Keratinocyte (primary cell): ENCODE measurements at regions not wholly inside any gene's neighbourhood (a gene's known extent, or its start where the extent isn't known, plus 50 kb on each side); places are given as distances from the start of the nearest gene placed in this dataset.

Source experiments
- DNase-seq: peaks from one replicate; pipeline ENCODE4 v3.0.0-alpha.2; 2011; ENCODE audit warnings: low read depth, missing footprints, low spot score
- FAIRE-seq: peaks from 2 replicates; lab custom pipeline; 2011; peaks lifted over from hg19 to GRCh38; lab: Jason Lieb, UNC
- H2AFZ ChIP-seq: 2 replicates; pipeline ENCODE4 v1.6.0; 2012; ENCODE audit warnings: low read length, control low read depth, inconsistent platforms; ENCODE audit not compliant: control insufficient read depth
- H3K27ac ChIP-seq: 2 replicates; pipeline ENCODE4 v1.5.1; 2011; ENCODE audit warnings: low read length; ENCODE audit not compliant: control insufficient read depth, insufficient read depth
- H3K27me3 ChIP-seq: 3 replicates; pipeline ENCODE4 v1.6.0; 2011; ENCODE audit warnings: low read length; ENCODE audit not compliant: control insufficient read depth, insufficient read depth; ENCODE audit errors: extremely low read depth
- H3K36me3 ChIP-seq, 2 experiments: 2 replicates in 1 of 2; 3 replicates in 1 of 2; pipeline ENCODE4 v1.5.1; 2011; ENCODE audit warnings: low read length in 2 of 2, mild to moderate bottlenecking in 1 of 2; ENCODE audit not compliant: control insufficient read depth in 2 of 2, insufficient read depth in 2 of 2; ENCODE audit errors: extremely low read depth in 1 of 2
- H3K4me1 ChIP-seq: 3 replicates; pipeline ENCODE4 v1.5.1; 2011; ENCODE audit warnings: low read length; ENCODE audit not compliant: control insufficient read depth, insufficient read depth; ENCODE audit errors: extremely low read depth
- H3K4me2 ChIP-seq: 3 replicates; pipeline ENCODE4 v1.6.0; 2011; ENCODE audit warnings: low read depth, low read length; ENCODE audit not compliant: control insufficient read depth, insufficient read depth; ENCODE audit errors: extremely low read depth
- H3K4me3 ChIP-seq, 3 experiments: fragments of 200-600 bp in 1 of 3; sonication (generic) in 1 of 3; 2 replicates in 2 of 3; 3 replicates in 1 of 3; pipeline ENCODE4 v1.5.1; 2011 to 2016; ENCODE audit warnings: low read length in 3 of 3, mild to moderate bottlenecking in 3 of 3, control low read depth in 2 of 3, inconsistent platforms in 1 of 3, low read depth in 1 of 3, mixed read lengths in 1 of 3, mixed run types in 1 of 3, moderate library complexity in 1 of 3; ENCODE audit not compliant: control insufficient read depth in 2 of 3, insufficient read depth in 2 of 3; ENCODE audit errors: extremely low read depth in 1 of 3
- H3K79me2 ChIP-seq: 2 replicates; pipeline ENCODE4 v1.6.0; 2012; ENCODE audit warnings: low read length; ENCODE audit not compliant: control insufficient read depth, insufficient read depth
- H3K9ac ChIP-seq: 3 replicates; pipeline ENCODE4 v1.6.0; 2011; ENCODE audit warnings: low read length; ENCODE audit not compliant: control insufficient read depth, insufficient read depth; ENCODE audit errors: extremely low read depth
- H3K9me1 ChIP-seq: 3 replicates; pipeline ENCODE4 v1.6.0; 2011; ENCODE audit warnings: low read length; ENCODE audit not compliant: control insufficient read depth, insufficient read depth; ENCODE audit errors: extremely low read depth
- H3K9me3 ChIP-seq: 2 replicates; pipeline ENCODE4 v1.5.1; 2012; ENCODE audit warnings: low read depth, low read length; ENCODE audit not compliant: control insufficient read depth
- H4K20me1 ChIP-seq: 3 replicates; pipeline ENCODE4 v1.6.0; 2011; ENCODE audit warnings: low read length; ENCODE audit not compliant: control insufficient read depth, insufficient read depth; ENCODE audit errors: extremely low read depth
- CTCF ChIP-seq, 3 experiments: IDR thresholded peaks in 1 of 3; conservative IDR thresholded peaks in 1 of 3; optimal IDR thresholded peaks in 1 of 3; 2 replicates in 2 of 3; 3 replicates in 1 of 3; pipeline versions ENCODE3 to v1.5.1; 2011; ENCODE audit warnings: low read length in 3 of 3, mild to moderate bottlenecking in 3 of 3, moderate library complexity in 2 of 3, control low read depth in 1 of 3, inconsistent platforms in 1 of 3; ENCODE audit not compliant: insufficient read depth in 2 of 3; ENCODE audit errors: extremely low read depth in 1 of 3
- EZH2 ChIP-seq: IDR thresholded peaks from one replicate; pipeline ENCODE4 v1.6.1; 2012; ENCODE audit warnings: inconsistent platforms, mild to moderate bottlenecking, low read length, moderate library complexity
- dilution Hi-C: fragments of 300-500 bp; cut with MboI; formaldehyde crosslinking; loops from one replicate; pipeline ENCODE4 v1.7.0; 2020; ENCODE audit warnings: low sequenced_read_pairs; ENCODE audit not compliant: extremely low pct_ligation_motif_present

DNA sequence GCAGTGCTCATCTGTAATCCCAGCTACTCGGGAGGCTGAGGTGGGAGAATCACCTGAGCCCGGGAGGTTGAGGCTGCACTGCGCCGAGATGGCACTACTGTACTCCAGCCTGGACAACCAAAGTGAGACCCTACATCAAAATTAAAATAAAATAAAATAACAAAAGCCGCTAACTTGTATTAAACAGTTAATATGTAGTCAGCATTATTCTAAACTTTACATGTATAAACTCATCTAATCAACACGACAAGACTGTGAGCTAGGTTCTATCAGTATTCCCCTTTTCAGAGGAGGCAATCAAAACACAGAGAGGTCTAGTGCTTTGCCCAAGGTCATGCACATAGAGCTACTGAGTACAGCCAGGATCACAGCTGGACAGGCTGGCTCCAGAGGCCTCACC is 111.7 kb upstream of the LINGO1 start:
- TF ChIP-seq EZH2 (no peak), CTCF (optimal IDR thresholded peaks at IDR 0.05 in 1 of 3, IDR thresholded peaks at IDR 0.05 in 1 of 3, conservative IDR thresholded peaks at IDR 0.05 in 1 of 3; ENCODE audit: extremely low read depth in 1 of 3, insufficient read depth in 2 of 3, low read length in 3 of 3) (no peak)
- no peak for FAIRE-seq
- dilution Hi-C loops = no loop called here

DNA sequence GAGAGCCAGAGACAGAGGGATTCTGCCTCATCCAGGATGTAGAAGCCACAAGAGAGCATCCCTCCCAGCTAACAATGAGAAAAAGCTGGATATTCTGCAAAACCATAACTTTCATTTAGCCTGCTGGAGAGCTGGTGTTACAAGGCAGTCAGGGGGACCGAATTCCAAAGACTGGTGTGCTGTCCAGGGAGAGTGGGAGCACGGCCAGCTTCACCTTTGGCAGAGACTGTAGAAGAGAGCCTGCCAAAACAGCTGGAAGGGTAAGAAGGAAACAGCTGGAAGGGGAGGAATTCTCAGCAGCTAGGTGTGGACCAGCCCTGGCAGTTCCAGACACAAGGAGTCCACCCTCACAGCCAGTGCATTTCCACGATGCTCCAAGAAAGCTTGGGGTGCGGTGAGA is 109.9 kb upstream of the LINGO1 start:
- Histone ChIP-seq H3K4me1 (no peaks in the 10 kb centered on the region), H3K9me3 (no peaks in the 10 kb centered on the region), H4K20me1 (peaks cover 6% of the 10 kb centered on the region), H3K9ac (no peak overlapping the region), H3K9me1 (no peaks in the 10 kb centered on the region), H3K79me2 (no peaks in the 10 kb centered on the region), H3K27me3 (peaks cover 33% of the 10 kb centered on the region), H3K36me3 (no peaks in the 10 kb centered on the region), H2AFZ (no peak overlapping the region), H3K27ac (no peak overlapping the region), H3K4me2 (no peak overlapping the region), H3K4me3 (no peak overlapping the region)
- no peak for TF ChIP-seq CTCF (optimal IDR thresholded peaks at IDR 0.05 in 1 of 3, IDR thresholded peaks at IDR 0.05 in 1 of 3, conservative IDR thresholded peaks at IDR 0.05 in 1 of 3; ENCODE audit: extremely low read depth in 1 of 3, insufficient read depth in 2 of 3, low read length in 3 of 3)
- no peak for TF ChIP-seq EZH2
- DNase-seq (no peak), FAIRE-seq (no peak)
- dilution Hi-C loops = no loop called here

More for the DNA sequence above, 111.7 kb upstream of the LINGO1 start:
- H3K4me2 ChIP-seq = no peak overlapping the region
- H3K4me1 ChIP-seq = no peaks in the 10 kb centered on the region
- DNase-seq = no peak
- no peak overlapping the region for H3K27ac ChIP-seq
- no peak overlapping the region for H3K4me3 ChIP-seq
- H3K36me3 ChIP-seq = no peaks in the 10 kb centered on the region
- no peaks in the 10 kb centered on the region for H3K9me3 ChIP-seq
- H3K9ac ChIP-seq = no peak overlapping the region
- no peaks in the 10 kb centered on the region for H3K9me1 ChIP-seq
- peaks cover 6% of the 10 kb centered on the region for H4K20me1 ChIP-seq
- peaks cover 19% of the 10 kb centered on the region for H3K27me3 ChIP-seq
- no peak overlapping the region for H2AFZ ChIP-seq
- H3K79me2 ChIP-seq = no peaks in the 10 kb centered on the region
